A673 (cell line): ENCODE measurements at regions not wholly inside any gene's neighbourhood (a gene's known extent, or its start where the extent isn't known, plus 50 kb on each side); places are given as distances from the start of the nearest gene placed in this dataset.

ENCODE experiments used
- BruUV-seq: library from RNA; stranded (reverse); fragments of 400-500 nt; replicated peaks from 2 replicates; lab custom pipeline; 2021; lab: Mats Ljungman, UMichigan
- CTCF ChIA-PET: fragments of 300-600 bp; sonication (Branson Sonifier 250); formaldehyde crosslinking; loops from one replicate; lab custom pipeline; 2022; ENCODE audit warnings: antibody characterized with exemption; lab: Charles Lee
- POLR2A ChIA-PET: fragments of 300-600 bp; sonication (Branson Sonifier 250); formaldehyde crosslinking; loops from one replicate; lab custom pipeline; 2022; ENCODE audit warnings: antibody characterized with exemption; ENCODE audit not compliant: low non-redundant PET; lab: Charles Lee
- DNase-seq: peaks from one replicate; pipeline ENCODE4 v3.0.0-alpha.2; 2015; ENCODE audit warnings: low spot score
- H3K27ac ChIP-seq: fragments of 200-600 bp; sonication (generic); 2 replicates; pipeline ENCODE4 v1.5.1; 2016; ENCODE audit warnings: mixed run types, low read depth, mild to moderate bottlenecking, mixed read lengths, antibody characterized with exemption, low read length; ENCODE audit not compliant: poor library complexity, severe bottlenecking
- H3K27me3 ChIP-seq: fragments of 200-600 bp; sonication (generic); replicated peaks from 2 replicates; pipeline ENCODE4 v1.6.1; 2017; ENCODE audit warnings: mixed run types, low read depth, mild to moderate bottlenecking, mixed read lengths, antibody characterized with exemption, low read length; ENCODE audit not compliant: insufficient read depth, poor library complexity
- H3K36me3 ChIP-seq: fragments of 200-600 bp; sonication (generic); 2 replicates; pipeline ENCODE4 v1.6.1; 2016; ENCODE audit warnings: mixed run types, mild to moderate bottlenecking, mixed read lengths, antibody characterized with exemption, low read length; ENCODE audit not compliant: insufficient read depth, poor library complexity, severe bottlenecking
- H3K4me1 ChIP-seq: fragments of 200-600 bp; sonication (generic); 2 replicates; pipeline ENCODE4 v1.6.1; 2017; ENCODE audit warnings: mixed run types, mild to moderate bottlenecking, mixed read lengths, antibody characterized with exemption, low read length; ENCODE audit not compliant: insufficient read depth, poor library complexity, severe bottlenecking
- H3K4me3 ChIP-seq: fragments of 200-600 bp; sonication (generic); 2 replicates; pipeline ENCODE4 v1.5.1; 2016; ENCODE audit warnings: low read depth, mixed run types, mild to moderate bottlenecking, mixed read lengths, low read length; ENCODE audit not compliant: poor library complexity, severe bottlenecking
- H3K9me3 ChIP-seq: fragments of 200-600 bp; sonication (generic); 2 replicates; pipeline ENCODE4 v1.6.1; 2016; ENCODE audit warnings: mixed run types, low read depth, mild to moderate bottlenecking, mixed read lengths, antibody characterized with exemption, low read length; ENCODE audit not compliant: poor library complexity, severe bottlenecking
- CTCF ChIP-seq: fragments of 300-800, 200-600 bp; sonication (generic); conservative IDR thresholded peaks from 2 replicates; pipeline ENCODE4 v1.5.1; 2017; ENCODE audit warnings: low read depth, mild to moderate bottlenecking, antibody characterized with exemption, low read length, moderate library complexity, mixed read lengths
- EZH2 ChIP-seq: fragments of 200-600 bp; sonication (generic); IDR thresholded peaks from 2 replicates; pipeline ENCODE4 v1.6.1; 2017; ENCODE audit warnings: borderline replicate concordance, low read depth, mild to moderate bottlenecking, mixed read lengths, antibody characterized with exemption, low read length; ENCODE audit not compliant: poor library complexity, severe bottlenecking
- intact Hi-C: fragments of 100-400 bp; cut with micrococcal nuclease; formaldehyde crosslinking; loops from one replicate; pipeline ENCODE4 v1.10.0; 2022; ENCODE audit not compliant: unreplicated experiment

- POLR2A ChIA-PET = no interaction called here
- TF ChIP-seq CTCF (no peak), EZH2 (no peak)
- BruUV-seq = no TSS peak
- Histone ChIP-seq H3K27me3 (no peaks in the 10 kb centered on the region), H3K27ac (no peak overlapping the region), H3K36me3 (no peaks in the 10 kb centered on the region), H3K9me3 (no peaks in the 10 kb centered on the region), H3K4me1 (no peaks in the 10 kb centered on the region), H3K4me3 (no peak overlapping the region)
- intact Hi-C loops = no loop called here
- CTCF ChIA-PET = no interaction called here
- no peak for DNase-seq
Measured at GRCh38 chr1:96183928-96184327, 537.7 kb upstream of the PTBP2 start.

- Histone ChIP-seq H3K4me3 (no peak overlapping the region), H3K9me3 (no peaks in the 10 kb centered on the region), H3K27ac (no peak overlapping the region), H3K4me1 (no peaks in the 10 kb centered on the region), H3K27me3 (no peaks in the 10 kb centered on the region), H3K36me3 (no peaks in the 10 kb centered on the region)
- DNase-seq = no peak
- CTCF ChIA-PET = no interaction called here
- POLR2A ChIA-PET = no interaction called here
- intact Hi-C loops = no loop called here
- BruUV-seq = no TSS peak
- no peak for TF ChIP-seq EZH2
- no peak for TF ChIP-seq CTCF
Measured at GRCh38 chr1:96185181-96185580, 536.4 kb upstream of the PTBP2 start.

- BruUV-seq = no TSS peak
- no peaks in the 10 kb centered on the region for H3K4me1 ChIP-seq
- H3K36me3 ChIP-seq = no peaks in the 10 kb centered on the region
- H3K9me3 ChIP-seq = peaks cover 7% of the 10 kb centered on the region
- H3K4me3 ChIP-seq = no peak overlapping the region
- no peaks in the 10 kb centered on the region for H3K27me3 ChIP-seq
- POLR2A ChIA-PET = no interaction called here
- no peak for TF ChIP-seq CTCF
- no peak for TF ChIP-seq EZH2
- DNase-seq = no peak
- CTCF ChIA-PET = no interaction called here
- intact Hi-C loops = no loop called here
- H3K27ac ChIP-seq = no peak overlapping the region
Measured at GRCh38 chr1:96187020-96187419, 534.6 kb upstream of the PTBP2 start.

- Histone ChIP-seq H3K9me3 (peaks cover 7% of the 10 kb centered on the region), H3K36me3 (no peaks in the 10 kb centered on the region), H3K27ac (no peak overlapping the region), H3K4me3 (no peak overlapping the region), H3K27me3 (no peaks in the 10 kb centered on the region), H3K4me1 (no peaks in the 10 kb centered on the region)
- DNase-seq = no peak
- no peak for TF ChIP-seq EZH2
- TF ChIP-seq CTCF = no peak
- no TSS peak for BruUV-seq
- ChIA-PET CTCF (no interaction called here), POLR2A (no interaction called here)
- intact Hi-C loops = no loop called here
Measured at GRCh38 chr1:96191165-96191564, 530.4 kb upstream of the PTBP2 start.
